ENCODE measurements at regions not wholly inside any gene's neighbourhood (a gene's known extent, or its start where the extent isn't known, plus 50 kb on each side); places are given as distances from the start of the nearest gene placed in this dataset.

DNA sequence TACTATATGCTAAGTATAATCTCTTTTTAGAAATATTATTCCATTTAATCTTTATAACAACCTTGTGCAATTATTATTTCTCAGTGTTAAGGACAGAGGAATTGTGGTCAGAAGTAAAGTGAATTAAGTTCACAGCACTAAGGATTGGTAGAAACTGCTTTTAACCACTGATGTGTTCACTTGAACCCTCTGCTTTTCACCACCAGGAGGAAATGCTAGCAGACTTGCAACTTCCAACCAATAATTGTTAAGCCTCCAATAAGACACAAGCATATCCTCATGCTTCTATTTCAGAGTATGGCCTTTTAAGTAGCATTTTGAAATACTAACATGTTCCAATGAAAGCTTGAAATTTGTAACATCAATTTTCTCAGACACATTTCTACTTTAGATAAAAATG lies 527.4 kb downstream of the SI start:
- Histone ChIP-seq H3K9me3 (ENCODE audit: control insufficient read depth, low read length) (no peaks in the 10 kb centered on the region), H3K27me3 (ENCODE audit: control insufficient read depth, insufficient read depth, low read length, poor library complexity, severe bottlenecking) (no peaks in the 10 kb centered on the region), H3K9ac (ENCODE audit: extremely low read depth, low read length, poor library complexity, severe bottlenecking) (no peak overlapping the region), H3K4me3 (ENCODE audit: low read length) (no peak overlapping the region), H3K4me1 (ENCODE audit: control insufficient read depth, insufficient read depth, low read length) (no peaks in the 10 kb centered on the region), H3K36me3 (ENCODE audit: control insufficient read depth, insufficient read depth, low read length) (no peaks in the 10 kb centered on the region), H3K27ac (ENCODE audit: low read depth, low read length) (no peak overlapping the region)
- Mint-ChIP-seq H3K27me3 (ENCODE audit: insufficient read depth) (no peaks in the 10 kb centered on the region), H3K4me1 (no peaks in the 10 kb centered on the region), H3K27ac (no peak overlapping the region), H3K36me3 (ENCODE audit: low read depth) (no peaks in the 10 kb centered on the region), H3K4me3 (no peak overlapping the region), H3K9me3 (no peaks in the 10 kb centered on the region)
- DNase-seq = no peak
- TF ChIP-seq, protein P1, sequence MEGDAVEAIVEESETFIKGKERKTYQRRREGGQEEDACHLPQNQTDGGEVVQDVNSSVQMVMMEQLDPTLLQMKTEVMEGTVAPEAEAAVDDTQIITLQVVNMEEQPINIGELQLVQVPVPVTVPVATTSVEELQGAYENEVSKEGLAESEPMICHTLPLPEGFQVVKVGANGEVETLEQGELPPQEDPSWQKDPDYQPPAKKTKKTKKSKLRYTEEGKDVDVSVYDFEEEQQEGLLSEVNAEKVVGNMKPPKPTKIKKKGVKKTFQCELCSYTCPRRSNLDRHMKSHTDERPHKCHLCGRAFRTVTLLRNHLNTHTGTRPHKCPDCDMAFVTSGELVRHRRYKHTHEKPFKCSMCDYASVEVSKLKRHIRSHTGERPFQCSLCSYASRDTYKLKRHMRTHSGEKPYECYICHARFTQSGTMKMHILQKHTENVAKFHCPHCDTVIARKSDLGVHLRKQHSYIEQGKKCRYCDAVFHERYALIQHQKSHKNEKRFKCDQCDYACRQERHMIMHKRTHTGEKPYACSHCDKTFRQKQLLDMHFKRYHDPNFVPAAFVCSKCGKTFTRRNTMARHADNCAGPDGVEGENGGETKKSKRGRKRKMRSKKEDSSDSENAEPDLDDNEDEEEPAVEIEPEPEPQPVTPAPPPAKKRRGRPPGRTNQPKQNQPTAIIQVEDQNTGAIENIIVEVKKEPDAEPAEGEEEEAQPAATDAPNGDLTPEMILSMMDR (conservative IDR thresholded peaks at IDR 0.05) = peak; percentile 76

DNA sequence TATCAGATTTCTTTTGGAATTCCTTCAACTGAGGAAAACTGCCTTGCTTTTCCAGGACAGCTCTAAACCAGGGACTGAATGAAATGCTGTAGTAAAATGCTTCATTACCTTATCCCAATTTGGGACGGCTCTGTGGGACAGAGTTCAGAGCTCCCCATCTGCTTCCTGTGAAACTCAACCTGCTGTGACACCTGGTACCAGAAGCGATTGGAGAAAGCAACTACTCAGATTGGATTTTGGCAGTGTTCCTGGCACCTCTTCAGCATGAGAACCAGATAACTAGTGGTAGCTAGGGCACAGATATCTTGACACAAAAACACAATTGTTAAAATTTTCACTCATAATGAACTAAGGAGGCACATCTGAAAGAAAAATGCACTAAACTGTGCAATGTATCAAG lies 539.1 kb downstream of the SI start:
- no peak overlapping the region for H3K9ac ChIP-seq (ENCODE audit: extremely low read depth, low read length, poor library complexity, severe bottlenecking)
- no peaks in the 10 kb centered on the region for H3K27me3 Mint-ChIP-seq (ENCODE audit: insufficient read depth)
- H3K4me1 Mint-ChIP-seq = no peaks in the 10 kb centered on the region
- H3K36me3 Mint-ChIP-seq (ENCODE audit: low read depth) = no peaks in the 10 kb centered on the region
- no peaks in the 10 kb centered on the region for H3K36me3 ChIP-seq (ENCODE audit: control insufficient read depth, insufficient read depth, low read length)
- WGBS, 2 experiments (ENCODE audit: insufficient coverage in 1 of 2, insufficient read length in 1 of 2) = 86 to 95% methylated on average over 2 of the region's 2 CpGs
- TF ChIP-seq, protein P1 (conservative IDR thresholded peaks at IDR 0.05) = no peak
- H3K9me3 Mint-ChIP-seq = no peaks in the 10 kb centered on the region
- H3K4me1 ChIP-seq (ENCODE audit: control insufficient read depth, insufficient read depth, low read length) = no peaks in the 10 kb centered on the region
- no peaks in the 10 kb centered on the region for H3K9me3 ChIP-seq (ENCODE audit: control insufficient read depth, low read length)
- no peaks in the 10 kb centered on the region for H3K27me3 ChIP-seq (ENCODE audit: control insufficient read depth, insufficient read depth, low read length, poor library complexity, severe bottlenecking)
- H3K27ac ChIP-seq (ENCODE audit: low read depth, low read length) = no peak overlapping the region
- no peak for DNase-seq
- H3K4me3 ChIP-seq (ENCODE audit: low read length) = no peak overlapping the region
- H3K4me3 Mint-ChIP-seq = no peak overlapping the region
- no peak overlapping the region for H3K27ac Mint-ChIP-seq

DNA sequence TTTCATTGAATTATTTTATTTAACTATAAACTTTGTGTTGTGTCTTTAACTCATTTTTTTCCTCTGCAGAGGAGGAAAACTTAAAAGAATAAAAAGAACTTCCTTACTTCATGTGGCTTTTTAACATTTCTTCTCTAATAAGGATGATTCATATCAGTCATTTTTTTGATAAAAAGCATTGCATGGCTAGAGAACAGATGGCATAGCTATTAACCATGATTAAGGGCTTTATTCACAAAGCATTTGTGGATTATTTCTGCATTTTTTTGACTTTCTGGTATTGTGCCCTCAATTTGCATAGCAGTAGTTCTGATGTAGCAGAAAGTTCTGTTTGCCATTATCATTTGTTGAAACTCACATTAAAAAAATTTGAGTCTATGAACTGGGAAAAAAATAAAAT lies 540.8 kb downstream of the SI start:
- H3K9me3 Mint-ChIP-seq = no peaks in the 10 kb centered on the region
- no peaks in the 10 kb centered on the region for H3K27me3 Mint-ChIP-seq (ENCODE audit: insufficient read depth)
- no peak overlapping the region for H3K27ac Mint-ChIP-seq
- no peak for DNase-seq
- Histone ChIP-seq H3K27ac (ENCODE audit: low read depth, low read length) (no peak overlapping the region), H3K4me1 (ENCODE audit: control insufficient read depth, insufficient read depth, low read length) (no peaks in the 10 kb centered on the region), H3K36me3 (ENCODE audit: control insufficient read depth, insufficient read depth, low read length) (no peaks in the 10 kb centered on the region), H3K4me3 (ENCODE audit: low read length) (no peak overlapping the region), H3K9ac (ENCODE audit: extremely low read depth, low read length, poor library complexity, severe bottlenecking) (no peak overlapping the region), H3K27me3 (ENCODE audit: control insufficient read depth, insufficient read depth, low read length, poor library complexity, severe bottlenecking) (no peaks in the 10 kb centered on the region), H3K9me3 (ENCODE audit: control insufficient read depth, low read length) (no peaks in the 10 kb centered on the region)
- no peak overlapping the region for H3K4me3 Mint-ChIP-seq
- H3K4me1 Mint-ChIP-seq = peaks cover 4% of the 10 kb centered on the region
- TF ChIP-seq, protein P1 (conservative IDR thresholded peaks at IDR 0.05) = no peak
- H3K36me3 Mint-ChIP-seq (ENCODE audit: low read depth) = no peaks in the 10 kb centered on the region
